ENCODE measurements at regions not wholly inside any gene's neighbourhood (a gene's known extent, or its start where the extent isn't known, plus 50 kb on each side); places are given as distances from the start of the nearest gene placed in this dataset.
"Not testable (repeated sequence)": the region's sequence is repeated elsewhere in the genome, so short reads cannot be mapped to it uniquely, and the experiment has no call there.

GRCh38 chr2:89184746-89185145, 493.3 kb downstream of the RPIA start:
- H3K36me3 ChIP-seq (ENCODE audit: low read depth, low read length); H3K4me2 ChIP-seq (ENCODE audit: low read length); H3K4me1 ChIP-seq (ENCODE audit: insufficient read depth, low read length); CTCF ChIA-PET; H3K9ac ChIP-seq (ENCODE audit: low read length); H4K20me1 ChIP-seq (ENCODE audit: low read length); H3K9me3 ChIP-seq (ENCODE audit: low read length); H3K79me2 ChIP-seq (ENCODE audit: low read length); BruUV-seq (replicated peaks); DNase-seq; H3K4me3 ChIP-seq (ENCODE audit: low read length); H3F3A ChIP-seq (ENCODE audit: low read length, unreplicated experiment); H2AFZ ChIP-seq (ENCODE audit: low read length); intact Hi-C loops (cut with micrococcal nuclease); H3K27me3 ChIP-seq (ENCODE audit: low read length); ATAC-seq; H3K27ac ChIP-seq (ENCODE audit: low read length); POLR2A ChIA-PET (ENCODE audit: unreplicated experiment); H3K9me2 ChIP-seq (replicated peaks; ENCODE audit: low read length): not testable (repeated sequence)

- intact Hi-C loops (cut with micrococcal nuclease); DNase-seq; BruUV-seq (replicated peaks); H3K27me3 ChIP-seq (ENCODE audit: low read length); H3K36me3 ChIP-seq (ENCODE audit: low read depth, low read length); H3K9ac ChIP-seq (ENCODE audit: low read length); H3K9me3 ChIP-seq (ENCODE audit: low read length); H3K27ac ChIP-seq (ENCODE audit: low read length); H2AFZ ChIP-seq (ENCODE audit: low read length); H3F3A ChIP-seq (ENCODE audit: low read length, unreplicated experiment); H3K4me3 ChIP-seq (ENCODE audit: low read length); ATAC-seq; H3K79me2 ChIP-seq (ENCODE audit: low read length); H3K4me1 ChIP-seq (ENCODE audit: insufficient read depth, low read length); H3K9me2 ChIP-seq (replicated peaks; ENCODE audit: low read length); CTCF ChIA-PET; H4K20me1 ChIP-seq (ENCODE audit: low read length); POLR2A ChIA-PET (ENCODE audit: unreplicated experiment); H3K4me2 ChIP-seq (ENCODE audit: low read length): not testable (repeated sequence)
These were observed 504.3 kb downstream of the RPIA start for GRCh38 chr2:89195636-89196251.

GRCh38 chr2:89196719-89197118, 505.2 kb downstream of the RPIA start:
- H2AFZ ChIP-seq (ENCODE audit: low read length); H3K4me1 ChIP-seq (ENCODE audit: insufficient read depth, low read length); H3K79me2 ChIP-seq (ENCODE audit: low read length); H3F3A ChIP-seq (ENCODE audit: low read length, unreplicated experiment); H4K20me1 ChIP-seq (ENCODE audit: low read length); H3K9me3 ChIP-seq (ENCODE audit: low read length); H3K4me2 ChIP-seq (ENCODE audit: low read length); intact Hi-C loops (cut with micrococcal nuclease); H3K9ac ChIP-seq (ENCODE audit: low read length); ATAC-seq; POLR2A ChIA-PET (ENCODE audit: unreplicated experiment); H3K4me3 ChIP-seq (ENCODE audit: low read length); H3K36me3 ChIP-seq (ENCODE audit: low read depth, low read length); H3K27ac ChIP-seq (ENCODE audit: low read length); H3K9me2 ChIP-seq (replicated peaks; ENCODE audit: low read length); BruUV-seq (replicated peaks); DNase-seq; CTCF ChIA-PET; H3K27me3 ChIP-seq (ENCODE audit: low read length): not testable (repeated sequence)

GRCh38 chr2:89198026-89198425, 506.6 kb downstream of the RPIA start:
- H3K4me1 ChIP-seq (ENCODE audit: insufficient read depth, low read length); DNase-seq; H3F3A ChIP-seq (ENCODE audit: low read length, unreplicated experiment); H3K9ac ChIP-seq (ENCODE audit: low read length); H3K9me3 ChIP-seq (ENCODE audit: low read length); ATAC-seq; H2AFZ ChIP-seq (ENCODE audit: low read length); intact Hi-C loops (cut with micrococcal nuclease); H3K27ac ChIP-seq (ENCODE audit: low read length); H3K79me2 ChIP-seq (ENCODE audit: low read length); H3K4me2 ChIP-seq (ENCODE audit: low read length); BruUV-seq (replicated peaks); H3K9me2 ChIP-seq (replicated peaks; ENCODE audit: low read length); H3K36me3 ChIP-seq (ENCODE audit: low read depth, low read length); POLR2A ChIA-PET (ENCODE audit: unreplicated experiment); H3K4me3 ChIP-seq (ENCODE audit: low read length); CTCF ChIA-PET; H4K20me1 ChIP-seq (ENCODE audit: low read length); H3K27me3 ChIP-seq (ENCODE audit: low read length): not testable (repeated sequence)

- POLR2A ChIA-PET (ENCODE audit: unreplicated experiment); H3K27ac ChIP-seq (ENCODE audit: low read length); H3K79me2 ChIP-seq (ENCODE audit: low read length); H3K9me2 ChIP-seq (replicated peaks; ENCODE audit: low read length); H3K4me2 ChIP-seq (ENCODE audit: low read length); DNase-seq; H3K9me3 ChIP-seq (ENCODE audit: low read length); H3K4me3 ChIP-seq (ENCODE audit: low read length); ATAC-seq; H3K27me3 ChIP-seq (ENCODE audit: low read length); intact Hi-C loops (cut with micrococcal nuclease); H3K9ac ChIP-seq (ENCODE audit: low read length); BruUV-seq (replicated peaks); H3K4me1 ChIP-seq (ENCODE audit: insufficient read depth, low read length); H3F3A ChIP-seq (ENCODE audit: low read length, unreplicated experiment); H3K36me3 ChIP-seq (ENCODE audit: low read depth, low read length); CTCF ChIA-PET; H2AFZ ChIP-seq (ENCODE audit: low read length); H4K20me1 ChIP-seq (ENCODE audit: low read length): not testable (repeated sequence)
These were observed 508.2 kb downstream of the RPIA start for GRCh38 chr2:89199453-89200246.

- H3K27me3 ChIP-seq (ENCODE audit: low read length); POLR2A ChIA-PET (ENCODE audit: unreplicated experiment); intact Hi-C loops (cut with micrococcal nuclease); H3K9me3 ChIP-seq (ENCODE audit: low read length); H4K20me1 ChIP-seq (ENCODE audit: low read length); H3K4me3 ChIP-seq (ENCODE audit: low read length); H3K79me2 ChIP-seq (ENCODE audit: low read length); H3K9me2 ChIP-seq (replicated peaks; ENCODE audit: low read length); H3K4me1 ChIP-seq (ENCODE audit: insufficient read depth, low read length); H3K27ac ChIP-seq (ENCODE audit: low read length); H3K4me2 ChIP-seq (ENCODE audit: low read length); H2AFZ ChIP-seq (ENCODE audit: low read length); CTCF ChIA-PET; DNase-seq; ATAC-seq; BruUV-seq (replicated peaks); H3K36me3 ChIP-seq (ENCODE audit: low read depth, low read length); H3F3A ChIP-seq (ENCODE audit: low read length, unreplicated experiment); H3K9ac ChIP-seq (ENCODE audit: low read length): not testable (repeated sequence)
These were observed 508.7 kb downstream of the RPIA start for GRCh38 chr2:89200247-89200527.

GRCh38 chr2:89202518-89202917, 511.0 kb downstream of the RPIA start:
- H3K4me2 ChIP-seq (ENCODE audit: low read length); H3K9me2 ChIP-seq (replicated peaks; ENCODE audit: low read length); DNase-seq; H3K27me3 ChIP-seq (ENCODE audit: low read length); H3K9ac ChIP-seq (ENCODE audit: low read length); H3K79me2 ChIP-seq (ENCODE audit: low read length); H4K20me1 ChIP-seq (ENCODE audit: low read length); intact Hi-C loops (cut with micrococcal nuclease); H3F3A ChIP-seq (ENCODE audit: low read length, unreplicated experiment); H2AFZ ChIP-seq (ENCODE audit: low read length); H3K4me3 ChIP-seq (ENCODE audit: low read length); ATAC-seq; CTCF ChIA-PET; POLR2A ChIA-PET (ENCODE audit: unreplicated experiment); BruUV-seq (replicated peaks); H3K27ac ChIP-seq (ENCODE audit: low read length); H3K36me3 ChIP-seq (ENCODE audit: low read depth, low read length); H3K4me1 ChIP-seq (ENCODE audit: insufficient read depth, low read length); H3K9me3 ChIP-seq (ENCODE audit: low read length): not testable (repeated sequence)
